NCI-H2107 (cell line): ENCODE measurements at regions not wholly inside any gene's neighbourhood (a gene's known extent, or its start where the extent isn't known, plus 50 kb on each side); places are given as distances from the start of the nearest gene placed in this dataset.
"Not testable (repeated sequence)": the region's sequence is repeated elsewhere in the genome, so short reads cannot be mapped to it uniquely, and the experiment has no call there.

Source experiments
- DNase-seq: peaks from one replicate; lab custom pipeline; 2025; lab: John Stamatoyannopoulos, UW

GRCh38 chr19:30817965-30818567 lies 445.9 kb downstream of the ZNF536 start:
- DNase-seq: no peak

- DNase-seq: no peak
These were observed 445.0 kb downstream of the ZNF536 start for GRCh38 chr19:30817197-30817596.

GRCh38 chr19:30815889-30816580 lies 443.9 kb downstream of the ZNF536 start:
- no peak for DNase-seq

- no peak for DNase-seq
These were observed 440.0 kb downstream of the ZNF536 start for GRCh38 chr19:30812099-30812678.

DNA sequence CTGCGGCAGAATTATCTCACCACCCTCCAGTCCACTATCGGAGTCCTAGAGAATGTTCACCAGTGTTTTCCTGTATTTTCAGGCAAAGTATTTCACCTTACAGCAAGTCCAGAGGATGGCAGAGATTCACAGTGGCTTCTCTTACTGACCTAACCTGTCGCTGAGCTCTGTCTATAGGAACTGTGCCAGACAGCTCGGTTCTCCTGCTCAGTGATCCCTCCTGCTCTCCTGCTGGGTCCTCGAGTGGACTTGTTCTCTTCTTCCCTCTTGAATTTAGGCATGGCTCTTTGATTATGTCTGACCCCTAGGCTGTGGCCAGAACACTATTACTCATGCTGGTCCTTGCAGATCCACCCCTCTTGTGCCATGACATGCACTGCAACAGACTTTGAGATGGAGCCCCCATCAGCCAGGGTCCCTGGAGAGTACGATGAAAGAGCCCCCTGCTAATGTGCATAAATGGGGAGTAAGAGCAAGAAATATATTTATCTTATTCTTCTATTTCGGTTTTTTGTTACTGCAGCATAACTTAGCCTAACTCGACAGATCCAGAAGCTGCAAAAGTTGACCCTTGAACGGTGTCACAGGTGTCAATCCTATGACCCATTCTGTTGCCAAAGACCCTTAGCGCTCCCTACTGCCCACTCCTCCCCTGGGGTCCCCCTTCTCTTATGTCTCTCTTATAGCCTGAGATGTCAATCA lies 439.4 kb downstream of the ZNF536 start:
- no peak for DNase-seq

- DNase-seq: no peak
These were observed 438.5 kb downstream of the ZNF536 start for GRCh38 chr19:30810726-30811125.

GRCh38 chr19:30807278-30807677 lies 435.1 kb downstream of the ZNF536 start:
- no peak for DNase-seq

DNA sequence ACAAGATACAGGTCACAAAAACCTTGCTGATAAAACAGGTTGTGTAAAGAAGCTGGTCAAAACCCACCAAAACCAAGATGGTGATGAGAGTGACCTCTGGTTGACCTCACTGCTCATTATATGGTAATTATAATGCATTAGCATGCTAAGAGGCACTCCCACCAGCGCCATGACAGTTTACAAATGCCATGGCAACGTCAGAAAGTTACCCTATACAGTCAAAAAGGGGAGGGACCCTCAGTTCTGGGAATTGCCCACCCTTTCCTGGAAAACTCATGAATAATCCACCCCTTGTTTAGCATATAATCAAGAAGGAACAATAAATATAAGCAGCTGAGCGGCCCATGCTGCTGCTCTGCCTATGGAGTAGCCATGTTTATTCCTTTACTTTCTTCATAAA lies 434.1 kb downstream of the ZNF536 start:
- DNase-seq: no peak

DNA sequence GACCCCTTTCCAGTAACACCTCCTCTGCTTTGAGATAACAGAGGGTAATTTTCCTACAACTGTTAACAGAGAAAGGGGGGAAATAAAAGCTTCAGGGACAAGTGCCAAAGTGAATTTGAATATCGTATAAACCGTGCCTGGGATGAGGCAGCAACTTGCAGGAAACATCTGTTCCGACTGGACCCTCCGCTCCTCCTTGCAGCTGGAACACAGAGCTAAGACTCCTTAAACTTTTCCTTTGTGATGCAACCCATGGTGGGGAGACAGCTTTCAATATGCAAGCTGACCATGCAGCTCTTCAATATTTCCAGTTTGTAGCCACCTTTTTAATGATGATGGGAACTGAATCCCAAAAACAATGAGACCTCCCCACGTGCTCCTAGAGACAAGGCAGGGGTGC lies 432.6 kb downstream of the ZNF536 start:
- DNase-seq: no peak

DNA sequence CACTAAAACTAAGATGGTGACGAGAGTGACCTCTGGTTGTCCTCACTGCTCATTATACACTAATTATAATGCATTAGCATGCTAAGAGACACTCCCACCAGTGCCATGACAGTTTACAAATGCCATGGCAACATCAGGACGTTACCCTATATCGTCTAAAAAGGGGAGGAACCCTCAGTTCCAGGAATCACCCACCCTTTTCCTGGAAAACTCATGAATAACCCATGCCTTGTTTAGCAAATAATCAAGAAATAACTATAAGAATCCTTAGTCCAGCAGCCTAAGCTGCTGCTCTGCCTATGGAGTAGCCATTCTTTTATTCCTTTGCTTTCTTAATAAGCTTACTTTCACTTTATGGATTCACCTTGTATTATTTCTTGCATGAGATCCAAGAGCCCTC lies 432.1 kb downstream of the ZNF536 start:
- not testable (repeated sequence) for DNase-seq

DNA sequence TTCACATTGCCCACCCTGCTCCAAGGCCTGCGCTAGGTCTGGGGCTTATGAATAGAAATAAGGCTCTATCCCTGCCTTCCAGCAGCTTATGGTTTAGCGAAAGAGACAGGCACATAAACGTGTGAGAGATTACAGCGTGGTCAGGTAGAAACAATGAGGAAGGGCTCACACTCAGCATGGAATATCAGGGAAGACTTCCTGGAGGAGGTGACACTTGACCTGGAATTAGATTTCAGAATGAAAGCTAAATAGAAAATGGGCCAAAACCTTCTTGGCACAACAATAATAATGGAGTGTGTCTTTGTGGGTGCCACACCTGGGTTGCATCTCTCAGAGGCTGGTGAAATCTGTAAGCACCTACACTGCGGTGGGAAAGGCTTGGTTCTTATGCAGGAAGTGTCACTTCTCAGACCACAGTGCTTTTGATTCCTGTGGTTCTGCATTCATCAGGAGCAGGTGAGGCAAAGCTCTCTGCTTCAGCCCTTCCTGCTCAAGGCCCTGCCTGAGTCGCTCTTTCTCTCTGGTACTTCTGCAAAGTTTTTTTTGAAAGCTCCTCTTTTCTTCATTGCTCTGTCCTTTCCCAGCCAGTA lies 430.3 kb downstream of the ZNF536 start:
- DNase-seq: no peak

DNA sequence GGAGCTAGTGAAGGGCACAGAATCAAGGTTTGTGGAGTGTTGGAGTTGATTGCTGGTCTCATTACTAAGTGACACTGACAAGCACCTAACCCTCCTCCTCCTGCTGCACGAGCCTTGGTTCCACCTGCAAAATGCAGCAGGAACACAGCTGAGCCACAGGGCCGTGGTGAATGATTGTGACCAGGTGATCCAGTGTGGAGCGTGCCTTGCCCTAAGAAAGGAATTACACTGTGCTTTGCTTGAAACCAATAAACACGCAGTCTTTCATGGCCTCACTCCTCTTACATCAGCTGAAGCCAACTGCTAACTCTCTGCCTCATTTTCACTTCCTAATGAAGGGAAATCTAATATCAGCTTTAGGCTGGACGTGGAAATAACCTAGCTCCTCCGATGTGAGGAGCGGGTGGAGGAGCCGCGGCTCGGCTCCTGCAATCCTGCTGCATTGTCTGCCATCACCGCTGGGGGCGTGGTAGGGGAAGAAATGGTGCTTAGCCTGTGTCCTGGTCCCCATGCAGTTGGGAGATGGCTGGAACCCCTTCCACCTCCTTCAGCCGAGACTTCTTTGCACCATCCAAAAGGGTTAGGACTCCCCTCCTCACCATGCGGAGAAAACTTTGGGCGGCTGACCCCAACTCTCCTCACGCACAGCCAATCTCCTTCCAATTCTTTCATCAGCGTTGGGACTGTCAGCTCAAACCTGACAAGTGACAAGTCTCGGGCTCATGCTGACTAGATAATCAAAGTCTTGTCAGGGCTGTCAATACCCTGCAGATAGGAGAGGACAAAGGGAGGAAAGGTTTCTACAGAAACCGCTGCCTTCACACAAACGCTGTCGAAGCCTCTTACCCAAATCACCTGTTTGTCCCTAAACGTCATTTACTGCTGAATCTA lies 427.9 kb downstream of the ZNF536 start:
- DNase-seq: no peak

- DNase-seq: no peak
These were observed 423.5 kb downstream of the ZNF536 start for GRCh38 chr19:30795727-30796126.

DNA sequence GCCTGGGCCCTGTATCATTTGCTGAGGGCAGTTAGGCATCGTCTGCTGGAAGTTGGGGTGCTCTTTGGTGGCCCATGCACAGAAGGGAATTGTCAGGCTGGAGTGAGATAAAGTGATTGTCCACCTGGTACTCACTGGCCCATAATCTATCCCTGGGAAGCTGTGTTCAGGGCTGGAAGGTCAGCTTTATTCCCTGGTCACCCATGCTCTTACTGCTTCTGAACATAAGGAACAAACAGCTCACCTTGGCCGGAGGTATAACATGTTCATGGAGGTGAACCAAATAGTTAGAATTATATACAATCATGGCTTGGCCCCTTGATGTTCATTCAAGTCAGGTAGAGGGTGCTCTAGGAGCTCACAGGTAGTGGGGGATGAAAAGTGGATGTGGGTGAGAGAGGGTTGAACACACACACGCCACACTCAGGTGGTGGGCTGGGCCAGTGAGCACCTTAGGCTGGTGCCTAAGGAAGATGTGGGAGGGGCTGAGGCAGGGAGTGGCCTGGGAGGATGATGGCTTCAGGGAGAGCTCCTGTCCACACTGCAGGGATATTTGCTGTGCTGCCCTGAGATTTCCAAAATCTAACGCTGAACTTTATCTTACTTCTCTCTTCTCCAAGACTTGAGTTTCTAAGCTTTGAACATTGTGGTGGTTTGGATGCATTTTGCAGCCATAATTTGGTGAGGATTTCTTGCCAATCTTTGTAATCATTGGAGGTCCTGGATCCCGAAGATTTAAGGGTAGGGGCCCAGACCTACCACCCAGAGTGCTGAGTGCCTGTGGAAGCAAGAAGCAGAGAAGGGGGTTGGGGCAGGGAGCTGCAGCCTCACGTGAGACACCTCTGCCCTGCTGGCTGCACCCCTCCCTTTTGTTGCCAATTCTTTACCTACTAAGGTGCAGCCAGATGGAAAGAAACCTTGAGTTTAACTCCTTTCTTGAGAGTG lies 420.6 kb downstream of the ZNF536 start:
- DNase-seq: no peak

GRCh38 chr19:30791088-30791487 lies 418.9 kb downstream of the ZNF536 start:
- DNase-seq: no peak

DNA sequence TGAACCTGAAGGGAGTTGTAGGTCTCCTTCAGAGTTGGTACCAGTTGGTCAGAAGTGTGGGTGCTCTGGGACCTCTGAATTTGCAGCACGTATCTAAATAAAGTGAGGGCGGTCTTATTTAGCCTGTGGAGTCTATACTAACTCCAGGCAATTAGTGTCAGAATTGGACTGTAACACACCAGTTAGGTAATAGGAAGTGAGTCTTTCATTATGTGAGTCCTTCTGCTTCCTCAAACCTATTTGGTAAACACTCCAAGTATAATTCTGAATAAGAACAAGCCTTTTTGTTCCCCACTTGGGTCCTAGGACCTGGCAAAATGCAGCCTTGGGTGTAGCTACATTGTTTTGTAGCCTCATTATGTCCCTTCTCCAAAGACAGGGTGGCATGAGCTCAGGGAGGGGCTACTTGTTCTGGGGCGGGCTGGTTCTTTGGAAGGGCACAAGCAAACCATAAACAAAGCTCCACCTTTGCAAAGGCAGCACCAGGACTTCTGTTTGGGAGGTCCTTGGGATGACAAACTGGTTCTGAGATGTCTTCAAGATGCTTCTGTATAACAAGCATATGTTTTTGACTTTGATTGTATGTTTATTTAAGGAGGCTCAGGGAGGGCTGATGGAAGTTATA lies 418.0 kb downstream of the ZNF536 start:
- no peak for DNase-seq

DNA sequence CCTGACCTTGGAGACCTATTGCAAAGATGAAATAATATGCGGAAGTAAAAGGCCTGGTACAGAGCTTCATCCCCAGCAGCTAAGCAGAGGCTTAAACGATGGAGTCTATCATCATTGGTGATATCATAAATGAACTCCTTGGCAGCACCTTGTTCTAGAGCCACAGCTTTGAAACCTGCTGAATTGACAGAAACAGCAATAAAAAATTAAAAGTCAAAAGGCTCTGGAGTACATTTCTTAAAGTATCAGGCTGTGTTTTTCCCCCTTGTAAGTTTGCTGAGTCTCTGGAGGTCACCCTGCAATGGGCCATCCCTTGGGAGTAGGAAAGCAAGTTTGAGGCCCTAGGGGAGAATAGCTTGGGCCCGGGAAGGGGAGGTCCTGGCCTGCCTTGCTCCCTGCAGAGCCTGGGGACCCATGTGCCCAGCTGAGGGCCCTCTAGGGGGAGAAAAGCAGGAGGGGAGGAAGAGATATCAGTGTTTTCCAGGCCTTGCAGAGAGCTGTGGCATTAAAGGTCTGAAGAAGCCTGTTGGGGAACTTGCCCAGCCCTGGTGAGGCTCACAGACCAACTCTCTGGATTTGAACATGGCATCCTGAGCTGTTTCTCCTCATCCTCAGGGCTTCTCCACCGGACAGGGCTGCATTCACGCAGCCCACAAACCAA lies 416.1 kb downstream of the ZNF536 start:
- DNase-seq: no peak

DNA sequence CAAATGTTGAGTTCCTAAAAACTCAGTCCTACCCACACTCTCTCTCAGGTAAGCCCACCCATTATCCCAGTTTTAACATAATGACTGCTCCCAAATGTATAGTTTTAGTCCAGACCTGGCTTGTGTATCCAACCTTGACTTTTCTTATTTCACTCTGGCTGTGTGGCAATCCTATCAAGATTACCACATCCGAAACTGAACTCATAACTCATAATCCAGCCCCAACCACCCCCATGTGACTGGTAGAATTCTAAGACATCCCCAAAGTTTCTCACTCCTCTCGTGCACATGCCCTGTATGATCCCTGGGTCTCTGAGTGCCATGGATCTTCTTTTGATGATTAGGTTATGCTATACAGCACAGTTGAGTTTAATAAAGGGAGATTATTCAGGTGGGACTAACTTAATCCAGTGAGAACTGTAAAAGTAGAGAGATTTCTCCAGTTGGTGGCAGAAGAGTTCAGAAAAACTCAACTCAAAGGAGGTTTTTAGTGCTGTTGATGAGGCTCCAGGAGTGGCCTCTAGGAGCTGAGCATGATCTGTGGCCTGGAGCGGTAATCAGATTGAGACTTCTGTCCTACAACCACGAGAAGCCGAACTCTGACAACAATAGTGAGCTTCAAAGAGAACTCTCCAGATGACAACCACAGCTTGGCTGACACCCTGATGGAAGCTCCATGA lies 413.4 kb downstream of the ZNF536 start:
- no peak for DNase-seq
